ENCODE measurements at regions not wholly inside any gene's neighbourhood (a gene's known extent, or its start where the extent isn't known, plus 50 kb on each side); places are given as distances from the start of the nearest gene placed in this dataset.

GRCh38 chr10:63832686-63833085 is 311.5 kb downstream of the REEP3 start:
- TF ChIP-seq YY1 (IDR thresholded peaks at IDR 0.05; ENCODE audit: insufficient read depth, insufficient read length) = no peak
- no peak for TF ChIP-seq ZNF274 (IDR thresholded peaks at IDR 0.05; ENCODE audit: low read depth, low read length)
- TF ChIP-seq SUZ12 (IDR thresholded peaks at IDR 0.05; ENCODE audit: extremely low read depth, insufficient read depth, insufficient read length) = no peak

Measured in NT2/D1 (cell line).